ENCODE measurements at regions not wholly inside any gene's neighbourhood (a gene's known extent, or its start where the extent isn't known, plus 50 kb on each side); places are given as distances from the start of the nearest gene placed in this dataset.

DNA sequence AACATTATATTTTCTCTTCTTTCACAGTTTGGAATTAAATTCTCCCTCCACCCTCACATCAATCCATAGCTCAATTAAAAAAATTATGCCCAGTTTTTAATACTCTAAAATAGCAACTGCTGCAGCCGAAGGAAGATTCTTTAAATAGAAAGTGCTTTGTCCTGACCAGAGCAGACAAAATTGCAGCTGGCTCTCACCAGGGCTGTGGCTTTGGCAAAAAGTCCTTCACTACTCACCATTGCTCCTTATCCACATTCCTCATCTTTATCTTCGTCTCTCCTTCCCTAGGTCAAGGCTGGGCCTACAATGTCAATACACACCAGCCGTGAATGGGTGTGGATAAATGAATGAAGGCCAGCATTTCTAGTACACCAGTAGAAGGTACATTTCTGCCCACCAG lies 107.9 kb upstream of the VGLL2 start:
- Histone ChIP-seq H3K4me3 (ENCODE audit: low read length) (no peak overlapping the region), H3K4me1 (ENCODE audit: insufficient read depth, low read length) (no peaks in the 10 kb centered on the region), H3K27ac (ENCODE audit: low read depth, low read length) (no peak overlapping the region), H3K36me3 (ENCODE audit: insufficient read depth, low read length) (no peaks in the 10 kb centered on the region), H3K27me3 (ENCODE audit: insufficient read depth, low read length, poor library complexity, severe bottlenecking) (no peaks in the 10 kb centered on the region), H3K9me3 (ENCODE audit: low read length) (no peaks in the 10 kb centered on the region)
- no peak for DNase-seq
- Mint-ChIP-seq H3K9me3 (peaks cover 0 to 7% (median 2%) of the 10 kb centered on the region in 5 donors), H3K27ac (no peak overlapping the region), H3K36me3 (no peaks in the 10 kb centered on the region), H3K27me3 (no peaks in the 10 kb centered on the region), H3K4me1 (no peaks in the 10 kb centered on the region), H3K4me3 (no peak overlapping the region)
- ChIA-PET CTCF (no interaction called here), POLR2A (no interaction called here)

GRCh38 chr6:117165911-117166499 lies 99.4 kb upstream of the VGLL2 start:
- H3K4me3 Mint-ChIP-seq, result no peak overlapping the region
- no peak overlapping the region for H3K4me3 ChIP-seq (ENCODE audit: low read length)
- CTCF ChIA-PET, result no interaction called here
- no peaks in the 10 kb centered on the region for H3K27me3 ChIP-seq (ENCODE audit: insufficient read depth, low read length, poor library complexity, severe bottlenecking)
- no peak overlapping the region for H3K27ac Mint-ChIP-seq
- H3K27ac ChIP-seq (ENCODE audit: low read depth, low read length), result no peak overlapping the region
- H3K9me3 ChIP-seq (ENCODE audit: low read length), result no peaks in the 10 kb centered on the region
- no peaks in the 10 kb centered on the region for H3K36me3 ChIP-seq (ENCODE audit: insufficient read depth, low read length)
- POLR2A ChIA-PET, result no interaction called here
- no peaks in the 10 kb centered on the region for H3K9me3 Mint-ChIP-seq
- H3K36me3 Mint-ChIP-seq, result no peaks in the 10 kb centered on the region
- H3K27me3 Mint-ChIP-seq, result no peaks in the 10 kb centered on the region
- H3K4me1 ChIP-seq (ENCODE audit: insufficient read depth, low read length), result no peaks in the 10 kb centered on the region
- no peak for DNase-seq
- no peaks in the 10 kb centered on the region for H3K4me1 Mint-ChIP-seq

DNA sequence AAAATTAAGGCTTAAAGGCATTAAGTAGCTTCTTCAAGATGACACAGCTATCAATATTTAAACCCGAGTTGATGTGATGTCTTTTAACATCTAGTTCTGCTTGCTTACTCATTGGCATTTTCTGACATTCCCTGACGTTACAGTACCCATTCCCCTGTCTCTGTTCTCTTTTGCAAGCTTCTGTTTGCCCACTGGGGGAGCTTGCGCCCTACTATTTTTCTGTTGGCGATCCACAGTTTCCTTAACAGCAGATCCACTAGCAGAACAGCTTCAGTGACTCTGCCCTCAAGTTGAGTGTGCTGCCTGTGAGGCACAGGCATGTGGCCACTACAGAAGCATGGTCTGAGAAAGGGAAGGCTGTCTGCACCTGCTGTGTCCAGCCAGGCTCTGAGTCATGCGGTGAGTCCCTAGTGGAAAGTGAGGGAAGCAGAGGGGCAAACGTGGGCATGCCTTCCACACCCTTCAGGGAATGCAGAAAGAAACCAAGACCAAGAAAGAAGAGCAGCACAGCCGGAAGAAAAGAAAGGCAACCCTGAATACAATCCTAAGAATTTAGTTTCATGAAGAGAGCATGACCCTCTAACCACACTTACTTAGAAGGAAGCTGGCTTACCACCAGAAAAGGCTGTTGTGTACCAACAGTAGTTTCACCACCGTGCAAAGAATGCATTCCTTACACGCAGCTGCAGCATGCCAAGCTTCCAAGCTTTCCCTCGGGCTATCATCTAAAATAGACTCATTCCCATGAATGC lies 97.7 kb upstream of the VGLL2 start:
- Mint-ChIP-seq H3K27me3 (no peaks in the 10 kb centered on the region), H3K27ac (no peak overlapping the region), H3K36me3 (no peaks in the 10 kb centered on the region), H3K4me1 (no peaks in the 10 kb centered on the region), H3K4me3 (no peak overlapping the region), H3K9me3 (peaks cover 0 to 1% (median 0%) of the 10 kb centered on the region in 5 donors)
- ChIA-PET POLR2A (no interaction called here), CTCF (interaction anchor here (1.8 kb wide), 1 partner anchor 9 kb away, joined by 5 read pairs; no protein-coding TSS in a partner anchor)
- Histone ChIP-seq H3K27ac (ENCODE audit: low read depth, low read length) (no peak overlapping the region), H3K27me3 (ENCODE audit: insufficient read depth, low read length, poor library complexity, severe bottlenecking) (no peaks in the 10 kb centered on the region), H3K4me3 (ENCODE audit: low read length) (no peak overlapping the region), H3K4me1 (ENCODE audit: insufficient read depth, low read length) (no peaks in the 10 kb centered on the region), H3K9me3 (ENCODE audit: low read length) (no peaks in the 10 kb centered on the region), H3K36me3 (ENCODE audit: insufficient read depth, low read length) (no peaks in the 10 kb centered on the region)
- no peak for DNase-seq

- ChIA-PET POLR2A (no interaction called here), CTCF (interaction anchor here (1.8 kb wide), 1 partner anchor 8 kb away, joined by 5 read pairs; no protein-coding TSS in a partner anchor)
- Histone ChIP-seq H3K9me3 (ENCODE audit: low read length) (no peaks in the 10 kb centered on the region), H3K27ac (ENCODE audit: low read depth, low read length) (no peak overlapping the region), H3K27me3 (ENCODE audit: insufficient read depth, low read length, poor library complexity, severe bottlenecking) (no peaks in the 10 kb centered on the region), H3K36me3 (ENCODE audit: insufficient read depth, low read length) (no peaks in the 10 kb centered on the region), H3K4me1 (ENCODE audit: insufficient read depth, low read length) (no peaks in the 10 kb centered on the region), H3K4me3 (ENCODE audit: low read length) (no peak overlapping the region)
- H3K4me1 Mint-ChIP-seq, result no peaks in the 10 kb centered on the region
- no peaks in the 10 kb centered on the region for H3K36me3 Mint-ChIP-seq
- H3K27me3 Mint-ChIP-seq, result no peaks in the 10 kb centered on the region
- DNase-seq, result no peak
- no peak overlapping the region for H3K27ac Mint-ChIP-seq
- H3K4me3 Mint-ChIP-seq, result no peak overlapping the region
- peaks cover 0 to 3% (median 0%) of the 10 kb centered on the region in 5 donors for H3K9me3 Mint-ChIP-seq
Observed at GRCh38 chr6:117168296-117169063, 96.9 kb upstream of the VGLL2 start.

- ChIA-PET CTCF (no interaction called here), POLR2A (no interaction called here)
- Histone ChIP-seq H3K4me3 (ENCODE audit: low read length) (no peak overlapping the region), H3K27me3 (ENCODE audit: insufficient read depth, low read length, poor library complexity, severe bottlenecking) (no peaks in the 10 kb centered on the region), H3K36me3 (ENCODE audit: insufficient read depth, low read length) (no peaks in the 10 kb centered on the region), H3K4me1 (ENCODE audit: insufficient read depth, low read length) (no peaks in the 10 kb centered on the region), H3K27ac (ENCODE audit: low read depth, low read length) (no peak overlapping the region), H3K9me3 (ENCODE audit: low read length) (no peaks in the 10 kb centered on the region)
- Mint-ChIP-seq H3K27ac (no peak overlapping the region), H3K36me3 (no peaks in the 10 kb centered on the region), H3K9me3 (peaks cover 0 to 4% (median 0%) of the 10 kb centered on the region in 5 donors), H3K4me1 (no peaks in the 10 kb centered on the region), H3K4me3 (no peak overlapping the region), H3K27me3 (no peaks in the 10 kb centered on the region)
- DNase-seq, result no peak
Observed at GRCh38 chr6:117169064-117169665, 96.2 kb upstream of the VGLL2 start.

DNA sequence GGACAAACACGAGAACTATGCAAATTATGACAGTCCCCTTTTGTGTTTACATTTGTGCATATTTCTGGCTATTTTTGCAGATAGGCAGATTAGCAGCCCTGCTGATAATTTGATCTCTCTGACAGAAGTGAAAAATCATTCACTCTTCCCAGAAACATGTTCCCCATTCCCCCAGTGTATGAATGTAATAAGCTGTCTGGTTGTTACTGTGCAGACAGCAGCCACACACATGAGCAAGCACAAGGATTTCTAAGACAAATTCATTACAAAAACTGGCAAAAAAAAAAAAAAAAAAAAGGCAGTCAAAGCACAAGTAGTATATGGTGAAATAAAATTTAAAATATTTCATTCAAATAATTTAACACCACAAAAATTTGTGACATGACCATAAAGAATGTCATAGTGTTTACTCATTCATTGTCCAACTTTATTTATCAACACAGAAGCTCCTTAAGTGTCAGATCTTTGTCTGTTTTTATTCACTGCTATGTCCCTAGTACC lies 95.5 kb upstream of the VGLL2 start:
- ChIA-PET POLR2A (no interaction called here), CTCF (no interaction called here)
- Mint-ChIP-seq H3K27me3 (no peaks in the 10 kb centered on the region), H3K9me3 (peaks cover 0 to 6% (median 0%) of the 10 kb centered on the region in 5 donors), H3K36me3 (no peaks in the 10 kb centered on the region), H3K4me3 (no peak overlapping the region), H3K4me1 (no peaks in the 10 kb centered on the region), H3K27ac (no peak overlapping the region)
- DNase-seq, result no peak
- no peaks in the 10 kb centered on the region for H3K4me1 ChIP-seq (ENCODE audit: insufficient read depth, low read length)
- H3K36me3 ChIP-seq (ENCODE audit: insufficient read depth, low read length), result no peaks in the 10 kb centered on the region
- H3K27me3 ChIP-seq (ENCODE audit: insufficient read depth, low read length, poor library complexity, severe bottlenecking), result no peaks in the 10 kb centered on the region
- H3K9me3 ChIP-seq (ENCODE audit: low read length), result no peaks in the 10 kb centered on the region
- no peak overlapping the region for H3K4me3 ChIP-seq (ENCODE audit: low read length)
- H3K27ac ChIP-seq (ENCODE audit: low read depth, low read length), result no peak overlapping the region

GRCh38 chr6:117174835-117175360 lies 90.5 kb upstream of the VGLL2 start:
- Histone ChIP-seq H3K27ac (ENCODE audit: low read depth, low read length) (no peak overlapping the region), H3K27me3 (ENCODE audit: insufficient read depth, low read length, poor library complexity, severe bottlenecking) (no peaks in the 10 kb centered on the region), H3K36me3 (ENCODE audit: insufficient read depth, low read length) (no peaks in the 10 kb centered on the region), H3K4me1 (ENCODE audit: insufficient read depth, low read length) (no peaks in the 10 kb centered on the region), H3K9me3 (ENCODE audit: low read length) (no peaks in the 10 kb centered on the region), H3K4me3 (ENCODE audit: low read length) (no peak overlapping the region)
- Mint-ChIP-seq H3K27ac (no peak overlapping the region), H3K9me3 (peaks cover 1 to 17% (median 9%) of the 10 kb centered on the region in 5 donors), H3K4me3 (no peak overlapping the region), H3K27me3 (no peaks in the 10 kb centered on the region), H3K36me3 (no peaks in the 10 kb centered on the region), H3K4me1 (no peaks in the 10 kb centered on the region)
- no peak for DNase-seq
- ChIA-PET CTCF (no interaction called here), POLR2A (no interaction called here)

Data from CD8-positive, alpha-beta memory T cell (primary cell).